ENCODE measurements at regions not wholly inside any gene's neighbourhood (a gene's known extent, or its start where the extent isn't known, plus 50 kb on each side); places are given as distances from the start of the nearest gene placed in this dataset.
A peak's percentile ranks its signal among the peaks of the same experiment; 100 is the strongest.

GRCh38 chr6:40909811-40910210 lies 129.2 kb downstream of the UNC5CL start:
- ChIA-PET POLR2A (no interaction called here), CTCF (interaction anchor here (1.1 to 4.5 kb wide), 5 partner anchors 13 to 88 kb away, joined by 3 to 35 read pairs (median 4); no protein-coding TSS in a partner anchor)
- Histone ChIP-seq H3K4me3 (replicated peaks in 1 of 3; ENCODE audit: insufficient read depth in 1 of 3, low read depth in 1 of 3, low read length in 3 of 3) (no peak overlapping the region), H3K27me3 (ENCODE audit: control insufficient read depth in 2 of 2, insufficient read depth in 2 of 2, low read length in 2 of 2) (peaks cover 0 to under 1% of the 10 kb centered on the region in 2 experiments), H3K9me3 (replicated peaks; ENCODE audit: control insufficient read depth, insufficient read depth, low read length) (no peaks in the 10 kb centered on the region), H3K4me2 (ENCODE audit: insufficient read depth, low read length) (no peak overlapping the region), H3K79me2 (ENCODE audit: control insufficient read depth, insufficient read depth, low read length) (no peaks in the 10 kb centered on the region), H3K27ac (ENCODE audit: insufficient read depth, low read depth, low read length) (no peak overlapping the region), H3K9me1 (replicated peaks; ENCODE audit: control insufficient read depth, extremely low read depth, insufficient read depth, low read length) (no peaks in the 10 kb centered on the region), H2AFZ (ENCODE audit: low read depth, low read length) (no peak overlapping the region), H4K20me1 (replicated peaks; ENCODE audit: control insufficient read depth, extremely low read depth, insufficient read depth, low read length) (no peaks in the 10 kb centered on the region), H3K36me3 (ENCODE audit: control insufficient read depth in 2 of 2, extremely low read depth in 1 of 2, insufficient read depth in 2 of 2, low read length in 2 of 2) (no peaks in the 10 kb centered on the region), H3K9ac (replicated peaks; ENCODE audit: extremely low read depth, insufficient read depth, low read length) (no peak overlapping the region), H3K4me1 (ENCODE audit: control insufficient read depth, extremely low read depth, insufficient read depth, low read length) (peaks cover 19% of the 10 kb centered on the region)
- intact Hi-C loops (cut with micrococcal nuclease) (loop anchor here (5.0 kb wide), 1 partner anchor 52 kb away; no protein-coding TSS in a partner anchor), dilution Hi-C loops (cut with MboI; ENCODE audit: extremely low pct_ligation_motif_present, low sequenced_read_pairs) (no loop called here)
- no peak for TF ChIP-seq GATA2 (IDR thresholded peaks at IDR 0.05; ENCODE audit: insufficient read depth, insufficient read length, low read depth, low read length)
- FAIRE-seq (no peak), DNase-seq (ENCODE audit: low read depth, low spot score) (no peak)
- no TSS peak for BruUV-seq (replicated peaks)

GRCh38 chr6:40907198-40907701 lies 131.8 kb downstream of the UNC5CL start:
- Histone ChIP-seq H3K27me3 (ENCODE audit: control insufficient read depth in 2 of 2, insufficient read depth in 2 of 2, low read length in 2 of 2) (no peaks in the 10 kb centered on the region), H3K4me1 (ENCODE audit: control insufficient read depth, extremely low read depth, insufficient read depth, low read length) (peaks cover 19% of the 10 kb centered on the region), H3K4me3 (replicated peaks in 1 of 3; ENCODE audit: insufficient read depth in 1 of 3, low read depth in 1 of 3, low read length in 3 of 3) (no peak overlapping the region), H3K9ac (replicated peaks; ENCODE audit: extremely low read depth, insufficient read depth, low read length) (no peak overlapping the region), H4K20me1 (replicated peaks; ENCODE audit: control insufficient read depth, extremely low read depth, insufficient read depth, low read length) (no peaks in the 10 kb centered on the region), H3K4me2 (ENCODE audit: insufficient read depth, low read length) (peak overlapping the region; percentile 65), H2AFZ (ENCODE audit: low read depth, low read length) (peak overlapping the region; percentile 42), H3K79me2 (ENCODE audit: control insufficient read depth, insufficient read depth, low read length) (no peaks in the 10 kb centered on the region), H3K36me3 (ENCODE audit: control insufficient read depth in 2 of 2, extremely low read depth in 1 of 2, insufficient read depth in 2 of 2, low read length in 2 of 2) (no peaks in the 10 kb centered on the region), H3K9me3 (replicated peaks; ENCODE audit: control insufficient read depth, insufficient read depth, low read length) (no peaks in the 10 kb centered on the region), H3K27ac (ENCODE audit: insufficient read depth, low read depth, low read length) (peak overlapping the region; percentile 38), H3K9me1 (replicated peaks; ENCODE audit: control insufficient read depth, extremely low read depth, insufficient read depth, low read length) (no peaks in the 10 kb centered on the region)
- FAIRE-seq (no peak), DNase-seq (ENCODE audit: low read depth, low spot score) (peak; percentile 68)
- ChIA-PET CTCF (interaction anchor here (0.7 to 1.8 kb wide), 8 partner anchors 10 to 121 kb away, joined by 3 to 7 read pairs (median 4); no protein-coding TSS in a partner anchor), POLR2A (no interaction called here)
- intact Hi-C loops (cut with micrococcal nuclease) (loop anchor here (1.0 to 5.0 kb wide), 2 partner anchors 25 to 55 kb away; no protein-coding TSS in a partner anchor), dilution Hi-C loops (cut with MboI; ENCODE audit: extremely low pct_ligation_motif_present, low sequenced_read_pairs) (no loop called here)
- BruUV-seq (replicated peaks) = no TSS peak
- TF ChIP-seq POLR2AphosphoS5 (IDR thresholded peaks at IDR 0.05; ENCODE audit: insufficient read depth, low read depth, low read length) = no peak
- TF ChIP-seq FOS (IDR thresholded peaks at IDR 0.05; ENCODE audit: borderline replicate concordance, insufficient read depth, low read length) = peak; percentile 24
